B cell (primary cell): ENCODE measurements at regions not wholly inside any gene's neighbourhood (a gene's known extent, or its start where the extent isn't known, plus 50 kb on each side); places are given as distances from the start of the nearest gene placed in this dataset.
"Not testable (repeated sequence)": the region's sequence is repeated elsewhere in the genome, so short reads cannot be mapped to it uniquely, and the experiment has no call there.

Experiments used
- EZH2 ChIP-seq: IDR thresholded peaks from 2 replicates; pipeline ENCODE4 v1.6.1; 2012; ENCODE audit warnings: borderline replicate concordance, low read depth, mild to moderate bottlenecking, moderate library complexity, low read length; ENCODE audit not compliant: insufficient read depth, poor library complexity, severe bottlenecking
- TF ChIP-seq, protein P1 (sequence below): fragments of 200-600 bp; IDR thresholded peaks from one replicate; pipeline ENCODE4 v1.8.0; 2022; ENCODE audit warnings: antibody characterized with exemption, mild to moderate bottlenecking

DNA sequence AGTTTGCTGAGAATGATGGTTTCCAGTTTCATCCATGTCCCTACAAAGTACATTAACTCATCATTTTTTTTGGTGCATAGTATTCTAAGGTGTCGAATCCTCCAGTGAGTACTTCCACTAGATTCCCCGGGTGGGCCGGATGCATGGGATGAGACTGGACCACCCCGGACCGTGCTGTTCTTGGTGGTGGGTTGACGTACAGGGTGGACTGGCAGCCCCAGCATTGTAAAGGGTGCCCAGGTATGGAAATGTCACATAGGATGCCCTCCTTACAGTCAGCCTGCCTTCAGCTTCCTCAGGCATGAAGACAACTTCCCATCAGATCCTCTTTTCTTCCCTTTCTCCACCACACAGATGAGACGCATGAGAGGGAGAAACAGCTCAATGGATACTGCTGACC, 3916.1 kb upstream of the OR11H1 start:
- TF ChIP-seq, protein P1, sequence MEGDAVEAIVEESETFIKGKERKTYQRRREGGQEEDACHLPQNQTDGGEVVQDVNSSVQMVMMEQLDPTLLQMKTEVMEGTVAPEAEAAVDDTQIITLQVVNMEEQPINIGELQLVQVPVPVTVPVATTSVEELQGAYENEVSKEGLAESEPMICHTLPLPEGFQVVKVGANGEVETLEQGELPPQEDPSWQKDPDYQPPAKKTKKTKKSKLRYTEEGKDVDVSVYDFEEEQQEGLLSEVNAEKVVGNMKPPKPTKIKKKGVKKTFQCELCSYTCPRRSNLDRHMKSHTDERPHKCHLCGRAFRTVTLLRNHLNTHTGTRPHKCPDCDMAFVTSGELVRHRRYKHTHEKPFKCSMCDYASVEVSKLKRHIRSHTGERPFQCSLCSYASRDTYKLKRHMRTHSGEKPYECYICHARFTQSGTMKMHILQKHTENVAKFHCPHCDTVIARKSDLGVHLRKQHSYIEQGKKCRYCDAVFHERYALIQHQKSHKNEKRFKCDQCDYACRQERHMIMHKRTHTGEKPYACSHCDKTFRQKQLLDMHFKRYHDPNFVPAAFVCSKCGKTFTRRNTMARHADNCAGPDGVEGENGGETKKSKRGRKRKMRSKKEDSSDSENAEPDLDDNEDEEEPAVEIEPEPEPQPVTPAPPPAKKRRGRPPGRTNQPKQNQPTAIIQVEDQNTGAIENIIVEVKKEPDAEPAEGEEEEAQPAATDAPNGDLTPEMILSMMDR = not testable (repeated sequence)
- TF ChIP-seq EZH2 = not testable (repeated sequence)
